Activated CD4-positive, alpha-beta T cell treated with anti-CD3 and anti-CD28 coated beads, Interleukin-2, amount 50 U/mL, for 48 hours (primary cell): ENCODE measurements at regions not wholly inside any gene's neighbourhood (a gene's known extent, or its start where the extent isn't known, plus 50 kb on each side); places are given as distances from the start of the nearest gene placed in this dataset.

Source experiments
- DNase-seq, 2 experiments: peaks; one replicate each; pipeline ENCODE4 v3.0.0-alpha.2; 2020

DNA sequence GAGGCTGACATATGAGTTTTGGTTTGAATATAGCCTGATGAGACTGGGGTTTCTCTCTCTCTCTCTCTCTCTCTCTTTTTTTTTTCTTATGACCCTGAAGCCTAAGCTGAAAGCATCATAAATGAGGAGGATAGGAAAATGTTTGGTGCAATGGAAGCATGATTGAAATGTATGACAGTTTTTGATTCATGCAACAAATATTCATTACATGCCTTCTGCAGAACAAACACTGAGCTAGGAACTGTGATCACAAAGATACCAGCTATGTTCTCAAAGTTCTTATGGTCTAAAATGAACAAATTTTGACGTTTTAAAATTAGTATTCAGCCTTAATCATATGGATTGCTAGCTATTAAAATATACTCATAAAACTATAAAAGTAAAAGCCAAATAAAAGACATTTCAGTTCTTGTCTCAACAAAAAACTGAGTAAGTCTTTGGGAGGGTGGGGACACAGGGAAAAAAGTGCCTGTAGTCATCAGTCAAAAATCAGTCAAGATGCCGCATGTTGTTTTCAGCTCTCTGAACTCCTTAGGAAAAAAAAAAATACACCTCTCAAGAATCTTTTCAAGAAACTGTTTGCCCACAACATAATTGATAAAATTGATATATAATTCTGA, 57.2 kb downstream of the NKX6-1 start:
- no peak for DNase-seq

GRCh38 chr4:84439996-84440395, 59.1 kb downstream of the NKX6-1 start:
- DNase-seq: no peak

GRCh38 chr4:84436812-84437211, 62.3 kb downstream of the NKX6-1 start:
- DNase-seq: no peak

- no peak for DNase-seq
These were observed 64.7 kb downstream of the NKX6-1 start for GRCh38 chr4:84434344-84434743.

GRCh38 chr4:84433633-84434222, 65.4 kb downstream of the NKX6-1 start:
- DNase-seq: no peak

DNA sequence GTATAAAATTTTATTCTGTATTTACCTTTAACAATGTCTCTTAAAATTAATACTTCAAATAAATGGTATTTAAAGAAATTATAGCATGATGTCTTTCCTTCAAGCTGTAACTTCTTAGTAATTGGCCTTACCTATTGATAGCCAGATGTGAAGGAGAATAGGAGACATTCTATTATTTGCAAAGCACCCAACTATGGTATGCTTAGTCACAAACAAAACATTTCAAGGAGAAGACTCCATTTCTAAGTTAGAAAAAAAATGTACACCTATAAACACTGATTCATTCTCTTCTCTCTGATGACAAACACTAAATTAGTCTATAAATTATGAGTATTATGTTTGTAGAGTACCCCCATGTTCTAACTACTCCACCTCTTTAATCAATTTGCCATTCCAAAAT, 66.4 kb downstream of the NKX6-1 start:
- DNase-seq: no peak

GRCh38 chr4:84420608-84421007, 78.5 kb downstream of the NKX6-1 start:
- DNase-seq: no peak

- no peak for DNase-seq
These were observed 79.9 kb downstream of the NKX6-1 start for GRCh38 chr4:84419201-84419600.

GRCh38 chr4:84417997-84418709, 80.9 kb downstream of the NKX6-1 start:
- DNase-seq: no peak

GRCh38 chr4:84413976-84414375, 85.1 kb downstream of the NKX6-1 start:
- no peak for DNase-seq

DNA sequence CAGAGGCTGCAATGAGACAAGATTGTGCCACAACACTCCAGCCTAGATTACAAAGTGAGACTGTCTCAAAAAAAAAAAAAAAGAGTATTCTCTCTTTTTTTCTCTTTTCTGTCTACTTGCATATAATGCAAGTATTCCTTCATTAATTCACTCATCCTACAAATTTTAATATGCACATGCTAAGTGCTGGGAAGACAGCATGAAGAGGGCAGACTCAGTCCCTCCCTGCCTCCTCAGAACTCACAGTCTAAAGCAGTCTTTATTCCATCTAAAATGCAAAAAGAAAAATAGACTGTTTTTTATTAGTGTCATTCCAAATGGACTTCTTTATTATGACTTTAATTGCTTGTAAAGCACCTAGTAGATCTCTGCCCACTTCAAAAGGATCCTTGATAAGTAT, 85.6 kb downstream of the NKX6-1 start:
- DNase-seq: no peak

- no peak for DNase-seq
These were observed 87.0 kb downstream of the NKX6-1 start for GRCh38 chr4:84412062-84412461.

DNA sequence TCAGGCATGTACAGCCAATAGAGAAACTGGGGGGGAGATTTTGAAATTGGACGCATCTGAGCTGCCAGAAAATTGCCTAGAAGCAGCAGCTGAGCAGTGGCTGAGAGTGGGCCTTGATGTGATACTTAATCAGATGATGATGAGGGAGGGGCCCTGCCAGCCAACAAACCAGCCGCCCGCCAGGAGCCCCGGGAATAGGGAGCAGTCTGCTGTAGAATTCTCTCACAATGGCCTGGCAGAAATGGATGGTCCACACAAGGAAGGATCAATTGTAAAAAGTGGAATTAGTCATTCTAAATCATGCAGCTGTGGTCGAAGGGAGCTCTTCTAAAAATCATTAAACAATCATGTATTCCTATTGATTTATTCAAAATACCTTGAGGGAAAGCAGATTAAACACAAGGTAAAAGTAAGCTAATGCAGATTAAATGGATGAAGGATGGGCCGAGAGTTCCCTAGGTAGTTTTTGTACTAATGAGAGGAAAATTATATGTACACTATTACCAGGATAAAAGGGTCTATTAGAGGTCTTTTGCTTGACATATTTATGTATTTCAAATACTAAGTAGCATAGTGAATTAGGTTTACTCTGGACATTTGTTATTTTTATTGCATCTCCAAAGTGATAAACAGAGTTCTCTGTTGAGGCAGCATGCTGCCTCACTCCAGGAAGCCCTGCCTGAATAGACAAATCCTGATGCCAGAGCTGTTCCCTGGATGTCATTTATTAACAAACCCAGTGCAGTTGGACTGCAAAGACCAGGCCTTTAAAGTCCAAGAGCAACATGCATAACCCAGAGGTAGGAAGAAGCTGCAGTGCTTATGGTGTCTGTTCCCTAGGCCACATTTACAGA, 91.3 kb downstream of the NKX6-1 start:
- no peak for DNase-seq

DNA sequence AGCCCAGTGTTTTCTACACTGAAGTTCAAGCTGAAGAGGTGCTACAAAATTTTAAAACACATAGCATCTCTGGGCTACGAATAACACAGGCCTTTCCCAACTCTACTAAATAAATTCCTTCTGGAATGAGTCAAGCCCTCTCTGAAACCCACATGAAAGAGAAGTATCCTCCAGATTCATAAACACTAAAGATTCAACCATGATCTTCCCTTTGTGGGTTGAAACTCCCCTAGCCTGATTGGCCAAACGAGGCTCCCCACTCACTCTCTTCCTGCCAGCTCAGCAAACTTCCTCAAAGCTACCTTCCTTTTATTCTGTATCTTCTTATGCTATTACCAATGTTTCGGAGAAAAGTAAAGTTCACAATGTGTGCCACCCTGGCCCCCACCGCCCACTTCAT, 95.4 kb downstream of the NKX6-1 start:
- no peak for DNase-seq

DNA sequence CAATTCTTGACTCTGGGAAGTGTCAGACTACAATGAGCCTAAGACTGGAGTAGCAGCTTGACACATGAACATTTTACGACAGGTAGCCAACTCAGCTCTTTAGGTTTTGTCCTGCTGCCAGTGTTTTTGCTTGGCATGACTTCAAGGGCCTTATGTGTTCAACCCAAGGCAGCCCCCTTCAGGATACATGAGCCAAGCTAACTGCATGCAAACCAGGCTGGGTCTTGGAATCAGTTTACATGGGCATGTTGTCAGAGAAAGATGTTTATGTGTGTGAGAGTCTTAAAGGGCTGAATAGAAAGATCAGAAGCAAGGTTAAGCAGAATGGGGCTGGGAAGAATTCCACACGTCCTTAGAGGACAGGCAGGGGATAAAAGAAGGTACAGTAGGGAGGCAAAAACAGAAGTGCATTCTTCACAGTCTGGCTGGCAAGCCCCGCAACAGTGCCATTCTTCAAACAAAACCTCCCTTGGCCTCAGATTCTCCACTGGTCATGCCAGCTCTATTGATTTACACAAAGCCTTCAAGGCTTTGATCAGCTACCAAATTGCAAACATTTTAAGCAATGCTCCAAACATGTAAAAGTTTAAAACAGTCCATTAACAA, 97.3 kb downstream of the NKX6-1 start:
- no peak for DNase-seq

DNA sequence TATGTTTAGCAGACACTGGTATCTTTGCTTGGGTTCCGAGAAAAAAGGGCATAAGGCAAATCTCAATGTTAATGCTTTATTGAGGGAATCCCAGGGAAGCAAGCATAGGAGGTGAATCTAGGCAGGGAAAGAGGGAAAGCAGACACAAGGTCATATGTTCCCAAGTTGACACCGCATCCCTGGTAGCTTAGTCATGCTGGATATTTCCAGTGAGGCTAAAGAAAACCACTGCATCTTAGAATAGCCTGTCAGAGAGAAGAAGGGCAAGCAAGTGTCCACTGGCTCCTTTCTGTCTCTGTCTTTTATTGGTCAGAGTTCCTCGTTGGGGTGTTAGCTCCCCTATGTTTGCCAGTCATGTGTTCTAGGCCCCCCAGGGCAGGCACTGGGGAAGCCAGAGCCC, 104.7 kb downstream of the NKX6-1 start:
- no peak for DNase-seq

DNA sequence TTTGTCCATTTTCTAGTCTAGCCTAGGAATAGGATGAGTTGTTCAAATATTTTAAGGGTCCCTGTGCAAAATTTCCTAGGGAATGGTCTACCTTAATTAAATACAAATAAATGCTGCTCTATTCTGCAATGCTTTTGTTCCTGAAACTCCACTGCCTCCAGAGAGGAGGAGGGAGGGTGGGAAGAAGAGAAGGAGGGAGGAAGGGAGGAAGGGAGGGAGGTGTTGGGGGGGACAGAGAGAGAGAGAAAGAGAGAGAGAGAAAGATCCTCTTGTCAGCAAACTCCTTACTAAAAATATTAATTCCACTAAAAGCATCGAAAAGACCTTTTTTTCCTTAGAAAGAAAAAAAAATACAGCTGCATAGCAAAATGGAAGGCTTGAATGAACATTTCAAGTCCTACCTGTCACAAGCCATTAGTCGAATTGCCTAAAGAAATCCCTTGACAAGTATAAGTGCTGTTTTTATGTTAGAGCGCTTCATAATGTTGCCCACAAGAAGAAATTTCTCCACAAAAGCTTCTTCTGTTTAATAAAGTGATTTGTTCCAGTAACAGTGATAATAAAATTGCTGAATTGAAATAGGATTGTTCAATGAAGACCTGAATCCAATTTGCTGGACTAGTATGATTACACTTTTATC, 106.0 kb downstream of the NKX6-1 start:
- DNase-seq: no peak

GRCh38 chr4:84389406-84389805, 109.7 kb downstream of the NKX6-1 start:
- DNase-seq: no peak

DNA sequence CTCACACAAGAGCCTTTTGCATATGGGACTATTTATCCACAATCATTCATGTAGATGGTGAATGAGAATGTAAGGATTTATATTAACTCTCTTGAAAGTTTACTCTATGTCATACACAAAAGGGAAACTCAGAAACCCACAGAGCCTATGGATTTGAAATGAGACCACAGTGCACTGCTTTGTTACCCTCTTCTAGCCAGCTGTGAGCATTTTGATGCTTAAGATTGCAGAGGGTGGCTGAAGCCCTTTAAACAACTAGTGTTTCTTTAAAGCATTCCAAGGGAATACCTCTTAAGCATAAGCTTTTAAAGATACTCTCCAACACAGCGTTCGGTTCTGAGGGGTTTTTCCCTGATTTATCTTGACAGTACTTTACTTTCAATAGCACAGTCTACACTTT, 113.9 kb downstream of the NKX6-1 start:
- no peak for DNase-seq

DNA sequence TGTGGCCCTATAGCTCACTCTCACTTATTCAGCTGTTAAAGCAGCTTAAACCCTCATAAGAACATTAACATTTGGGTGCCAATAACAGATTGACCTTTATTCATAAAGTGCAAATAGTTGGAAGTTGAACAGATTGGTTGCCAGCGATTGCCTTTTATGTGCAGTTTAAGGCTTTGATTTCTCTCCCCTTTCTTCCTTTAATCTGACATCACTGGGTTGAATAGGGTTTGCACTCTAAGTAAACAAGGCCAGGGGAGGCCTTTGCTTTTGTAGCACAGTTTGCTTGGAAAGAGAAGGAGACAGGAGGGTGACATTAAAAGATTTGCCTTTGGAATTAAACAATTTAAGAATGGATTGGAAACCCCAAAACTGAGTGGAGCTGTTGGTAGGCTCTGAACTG, 114.3 kb downstream of the NKX6-1 start:
- no peak for DNase-seq

DNA sequence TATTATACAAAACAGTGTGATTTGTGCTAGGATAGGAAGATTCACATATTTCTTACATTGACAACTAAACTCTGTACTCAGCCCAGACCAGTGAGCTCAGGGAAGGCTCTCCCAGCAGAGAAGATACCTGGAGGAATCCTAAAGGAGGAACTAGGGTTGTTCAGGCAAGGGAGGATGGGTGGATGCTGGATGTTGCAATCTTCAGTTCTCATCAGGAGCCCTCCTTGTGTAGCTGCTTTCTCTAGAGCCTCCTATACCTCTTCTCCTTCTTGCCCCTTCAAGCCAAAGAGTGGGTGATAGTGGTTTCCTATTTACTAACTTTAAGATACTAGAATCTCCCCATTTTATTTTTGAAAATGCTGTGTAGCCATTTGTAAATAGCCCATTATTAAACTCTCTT, 117.3 kb downstream of the NKX6-1 start:
- no peak for DNase-seq

- DNase-seq: no peak
These were observed 119.0 kb downstream of the NKX6-1 start for GRCh38 chr4:84379917-84380641.
